ENCODE measurements at regions not wholly inside any gene's neighbourhood (a gene's known extent, or its start where the extent isn't known, plus 50 kb on each side); places are given as distances from the start of the nearest gene placed in this dataset.
"Not testable (repeated sequence)": the region's sequence is repeated elsewhere in the genome, so short reads cannot be mapped to it uniquely, and the experiment has no call there.

- H3K9me3 Mint-ChIP-seq (ENCODE audit: unreplicated experiment) = no peaks in the 10 kb centered on the region
- H3K4me3 Mint-ChIP-seq (ENCODE audit: unreplicated experiment) = no peak overlapping the region
- H3K27ac Mint-ChIP-seq (ENCODE audit: unreplicated experiment) = no peak overlapping the region
- no peaks in the 10 kb centered on the region for H3K4me1 Mint-ChIP-seq (ENCODE audit: low read depth, unreplicated experiment)
- no peak for TF ChIP-seq CTCF (IDR thresholded peaks at IDR 0.05; ENCODE audit: partially characterized antibody, unreplicated experiment)
- no peaks in the 10 kb centered on the region for H3K36me3 Mint-ChIP-seq (ENCODE audit: unreplicated experiment)
- H3K27me3 Mint-ChIP-seq (ENCODE audit: unreplicated experiment) = no peaks in the 10 kb centered on the region
- no peak for DNase-seq
Observed at GRCh38 chr3:78337801-78338211, 1297.9 kb downstream of the ROBO2 start.

GRCh38 chr3:78338405-78338804 lies 1298.5 kb downstream of the ROBO2 start:
- Mint-ChIP-seq H3K4me3 (ENCODE audit: unreplicated experiment) (no peak overlapping the region), H3K4me1 (ENCODE audit: low read depth, unreplicated experiment) (no peaks in the 10 kb centered on the region), H3K27ac (ENCODE audit: unreplicated experiment) (no peak overlapping the region), H3K9me3 (ENCODE audit: unreplicated experiment) (no peaks in the 10 kb centered on the region), H3K27me3 (ENCODE audit: unreplicated experiment) (no peaks in the 10 kb centered on the region), H3K36me3 (ENCODE audit: unreplicated experiment) (no peaks in the 10 kb centered on the region)
- TF ChIP-seq CTCF (IDR thresholded peaks at IDR 0.05; ENCODE audit: partially characterized antibody, unreplicated experiment) = no peak
- DNase-seq = no peak

- Mint-ChIP-seq H3K9me3 (ENCODE audit: unreplicated experiment) (no peaks in the 10 kb centered on the region), H3K27me3 (ENCODE audit: unreplicated experiment) (peaks cover 6% of the 10 kb centered on the region), H3K4me3 (ENCODE audit: unreplicated experiment) (no peak overlapping the region), H3K36me3 (ENCODE audit: unreplicated experiment) (no peaks in the 10 kb centered on the region), H3K27ac (ENCODE audit: unreplicated experiment) (no peak overlapping the region), H3K4me1 (ENCODE audit: low read depth, unreplicated experiment) (no peaks in the 10 kb centered on the region)
- TF ChIP-seq CTCF (IDR thresholded peaks at IDR 0.05; ENCODE audit: partially characterized antibody, unreplicated experiment) = no peak
- no peak for DNase-seq
Observed at GRCh38 chr3:78343221-78343620, 1303.3 kb downstream of the ROBO2 start.

GRCh38 chr3:78344267-78344666 lies 1304.4 kb downstream of the ROBO2 start:
- not testable (repeated sequence) for H3K36me3 Mint-ChIP-seq (ENCODE audit: unreplicated experiment); H3K9me3 Mint-ChIP-seq (ENCODE audit: unreplicated experiment); H3K27ac Mint-ChIP-seq (ENCODE audit: unreplicated experiment); DNase-seq; H3K27me3 Mint-ChIP-seq (ENCODE audit: unreplicated experiment); H3K4me1 Mint-ChIP-seq (ENCODE audit: low read depth, unreplicated experiment); H3K4me3 Mint-ChIP-seq (ENCODE audit: unreplicated experiment)

GRCh38 chr3:78344918-78345317 lies 1305.0 kb downstream of the ROBO2 start:
- no peaks in the 10 kb centered on the region for H3K9me3 Mint-ChIP-seq (ENCODE audit: unreplicated experiment)
- DNase-seq = no peak
- peaks cover 6% of the 10 kb centered on the region for H3K27me3 Mint-ChIP-seq (ENCODE audit: unreplicated experiment)
- TF ChIP-seq CTCF (IDR thresholded peaks at IDR 0.05; ENCODE audit: partially characterized antibody, unreplicated experiment) = no peak
- H3K36me3 Mint-ChIP-seq (ENCODE audit: unreplicated experiment) = no peaks in the 10 kb centered on the region
- H3K4me3 Mint-ChIP-seq (ENCODE audit: unreplicated experiment) = no peak overlapping the region
- no peaks in the 10 kb centered on the region for H3K4me1 Mint-ChIP-seq (ENCODE audit: low read depth, unreplicated experiment)
- H3K27ac Mint-ChIP-seq (ENCODE audit: unreplicated experiment) = no peak overlapping the region

GRCh38 chr3:78347176-78347575 lies 1307.3 kb downstream of the ROBO2 start:
- H3K27ac Mint-ChIP-seq (ENCODE audit: unreplicated experiment) = no peak overlapping the region

More at GRCh38 chr3:78347176-78347575, 1307.3 kb downstream of the ROBO2 start:
- TF ChIP-seq CTCF (IDR thresholded peaks at IDR 0.05; ENCODE audit: partially characterized antibody, unreplicated experiment) = no peak
- no peaks in the 10 kb centered on the region for H3K9me3 Mint-ChIP-seq (ENCODE audit: unreplicated experiment)
- H3K4me1 Mint-ChIP-seq (ENCODE audit: low read depth, unreplicated experiment) = no peaks in the 10 kb centered on the region
- H3K36me3 Mint-ChIP-seq (ENCODE audit: unreplicated experiment) = no peaks in the 10 kb centered on the region
- no peak overlapping the region for H3K4me3 Mint-ChIP-seq (ENCODE audit: unreplicated experiment)
- DNase-seq = no peak
- H3K27me3 Mint-ChIP-seq (ENCODE audit: unreplicated experiment) = peaks cover 6% of the 10 kb centered on the region
